ENCODE measurements at regions not wholly inside any gene's neighbourhood (a gene's known extent, or its start where the extent isn't known, plus 50 kb on each side); places are given as distances from the start of the nearest gene placed in this dataset.
"Not testable (repeated sequence)": the region's sequence is repeated elsewhere in the genome, so short reads cannot be mapped to it uniquely, and the experiment has no call there.

GRCh38 chr11:97000481-97000880, 610.7 kb downstream of the JRKL start:
- Mint-ChIP-seq H3K9me3 (no peaks in the 10 kb centered on the region), H3K27me3 (ENCODE audit: insufficient read depth, low read depth) (no peaks in the 10 kb centered on the region), H3K36me3 (no peaks in the 10 kb centered on the region), H3K4me1 (no peaks in the 10 kb centered on the region), H3K27ac (no peak overlapping the region), H3K4me3 (no peak overlapping the region)
- Histone ChIP-seq H2AFZ (replicated peaks) (no peak overlapping the region), H3K9ac (no peak overlapping the region), H3K4me2 (no peak overlapping the region), H3K79me2 (ENCODE audit: low read depth) (no peaks in the 10 kb centered on the region), H3F3A (ENCODE audit: low read depth) (no peaks in the 10 kb centered on the region), H3K27me3 (no peaks in the 10 kb centered on the region), H3K9me3 (ENCODE audit: low read depth) (no peaks in the 10 kb centered on the region), H3K4me1 (no peaks in the 10 kb centered on the region), H3K27ac (no peak overlapping the region), H3K4me3 (no peak overlapping the region), H3K36me3 (no peaks in the 10 kb centered on the region), H4K20me1 (ENCODE audit: low read depth) (no peaks in the 10 kb centered on the region)
- TF ChIP-seq EZH2 (IDR thresholded peaks at IDR 0.05) = no peak
- TF ChIP-seq EZH2phosphoT487 (IDR thresholded peaks at IDR 0.05) = no peak
- TF ChIP-seq CTCF (IDR thresholded peaks at IDR 0.05) = no peak
- no peak for DNase-seq (ENCODE audit: low spot score)

DNA sequence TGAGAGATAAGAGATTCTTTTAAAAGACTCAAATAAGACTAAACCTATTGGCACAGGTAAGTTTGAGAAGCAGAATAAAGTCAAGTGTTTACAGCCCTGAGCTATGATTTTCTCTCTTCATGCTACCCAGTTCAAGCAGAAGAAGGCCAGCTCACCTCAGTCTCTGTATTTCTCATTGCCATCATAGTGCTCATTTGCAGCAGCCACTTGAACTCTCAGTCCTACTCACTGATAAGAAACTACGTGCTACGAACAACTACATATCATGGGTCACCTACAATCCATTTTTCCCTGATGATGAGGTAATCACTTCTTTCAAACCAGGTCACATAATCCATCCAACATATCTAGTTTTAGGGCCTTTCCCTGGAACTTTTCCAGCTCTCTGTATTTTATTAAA, 617.5 kb downstream of the JRKL start:
- Histone ChIP-seq H3K79me2 (ENCODE audit: low read depth) (no peaks in the 10 kb centered on the region), H3K9me3 (ENCODE audit: low read depth) (no peaks in the 10 kb centered on the region), H3F3A (ENCODE audit: low read depth) (no peaks in the 10 kb centered on the region), H4K20me1 (ENCODE audit: low read depth) (no peaks in the 10 kb centered on the region), H3K27me3 (no peaks in the 10 kb centered on the region), H3K36me3 (no peaks in the 10 kb centered on the region), H3K4me2 (no peak overlapping the region), H3K27ac (no peak overlapping the region), H3K9ac (no peak overlapping the region), H3K4me3 (no peak overlapping the region), H3K4me1 (no peaks in the 10 kb centered on the region), H2AFZ (replicated peaks) (no peak overlapping the region)
- Mint-ChIP-seq H3K9me3 (no peaks in the 10 kb centered on the region), H3K36me3 (no peaks in the 10 kb centered on the region), H3K4me3 (no peak overlapping the region), H3K4me1 (no peaks in the 10 kb centered on the region), H3K27me3 (ENCODE audit: insufficient read depth, low read depth) (no peaks in the 10 kb centered on the region), H3K27ac (no peak overlapping the region)
- TF ChIP-seq CTCF (IDR thresholded peaks at IDR 0.05) (no peak), EZH2phosphoT487 (IDR thresholded peaks at IDR 0.05) (no peak), EZH2 (IDR thresholded peaks at IDR 0.05) (no peak)
- no peak for DNase-seq (ENCODE audit: low spot score)

DNA sequence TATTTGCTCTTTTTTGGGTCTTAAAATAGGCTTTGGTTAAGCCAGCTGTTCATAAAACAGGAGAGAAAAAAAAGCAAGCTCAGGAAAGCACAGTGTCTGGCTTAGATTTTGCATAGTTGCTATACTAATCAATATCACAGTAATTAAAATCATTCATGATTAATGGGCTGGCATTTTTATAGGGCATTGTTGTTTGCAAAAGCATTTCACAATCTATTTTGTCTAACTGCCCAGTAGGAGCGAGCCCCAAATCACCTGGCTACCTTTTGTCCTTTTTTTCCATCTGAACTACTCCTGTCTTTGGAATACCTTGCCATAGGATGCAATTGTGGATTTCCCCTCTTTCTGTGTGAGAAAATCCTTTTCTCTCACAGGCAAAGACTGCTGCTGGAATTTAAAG, 619.8 kb downstream of the JRKL start:
- H3K27me3 Mint-ChIP-seq (ENCODE audit: insufficient read depth, low read depth) = no peaks in the 10 kb centered on the region
- Histone ChIP-seq H3K9ac (no peak overlapping the region), H3K27me3 (no peaks in the 10 kb centered on the region), H2AFZ (replicated peaks) (no peak overlapping the region), H4K20me1 (ENCODE audit: low read depth) (no peaks in the 10 kb centered on the region), H3K4me2 (no peak overlapping the region), H3K4me1 (no peaks in the 10 kb centered on the region), H3F3A (ENCODE audit: low read depth) (no peaks in the 10 kb centered on the region), H3K4me3 (no peak overlapping the region), H3K27ac (no peak overlapping the region), H3K9me3 (ENCODE audit: low read depth) (no peaks in the 10 kb centered on the region), H3K79me2 (ENCODE audit: low read depth) (no peaks in the 10 kb centered on the region), H3K36me3 (no peaks in the 10 kb centered on the region)
- no peaks in the 10 kb centered on the region for H3K36me3 Mint-ChIP-seq
- H3K27ac Mint-ChIP-seq = no peak overlapping the region
- no peak overlapping the region for H3K4me3 Mint-ChIP-seq
- no peaks in the 10 kb centered on the region for H3K9me3 Mint-ChIP-seq
- DNase-seq (ENCODE audit: low spot score) = no peak
- TF ChIP-seq EZH2 (IDR thresholded peaks at IDR 0.05) (no peak), CTCF (IDR thresholded peaks at IDR 0.05) (no peak), EZH2phosphoT487 (IDR thresholded peaks at IDR 0.05) (no peak)
- H3K4me1 Mint-ChIP-seq = no peaks in the 10 kb centered on the region

- not testable (repeated sequence) for H4K20me1 ChIP-seq (ENCODE audit: low read depth); H3K4me3 ChIP-seq; H3K27me3 ChIP-seq; H3K27ac ChIP-seq; H3K27me3 Mint-ChIP-seq (ENCODE audit: insufficient read depth, low read depth); H3K9ac ChIP-seq; H3K9me3 ChIP-seq (ENCODE audit: low read depth); H3K27ac Mint-ChIP-seq; H3K4me3 Mint-ChIP-seq; H3K4me1 Mint-ChIP-seq; H3K36me3 ChIP-seq; H3K9me3 Mint-ChIP-seq; H3K4me2 ChIP-seq; H3K79me2 ChIP-seq (ENCODE audit: low read depth); H2AFZ ChIP-seq (replicated peaks); H3F3A ChIP-seq (ENCODE audit: low read depth); DNase-seq (ENCODE audit: low spot score); H3K4me1 ChIP-seq; H3K36me3 Mint-ChIP-seq
These were observed 621.2 kb downstream of the JRKL start for GRCh38 chr11:97010997-97011396.
